C1 segment of cervical spinal cord (tissue), 14 donors: ENCODE measurements at regions not wholly inside any gene's neighbourhood (a gene's known extent, or its start where the extent isn't known, plus 50 kb on each side); places are given as distances from the start of the nearest gene placed in this dataset.

Source experiments
- DNase-seq, 14 donors: peaks; one replicate each; lab custom pipeline; 2025; lab: John Stamatoyannopoulos, UW

DNA sequence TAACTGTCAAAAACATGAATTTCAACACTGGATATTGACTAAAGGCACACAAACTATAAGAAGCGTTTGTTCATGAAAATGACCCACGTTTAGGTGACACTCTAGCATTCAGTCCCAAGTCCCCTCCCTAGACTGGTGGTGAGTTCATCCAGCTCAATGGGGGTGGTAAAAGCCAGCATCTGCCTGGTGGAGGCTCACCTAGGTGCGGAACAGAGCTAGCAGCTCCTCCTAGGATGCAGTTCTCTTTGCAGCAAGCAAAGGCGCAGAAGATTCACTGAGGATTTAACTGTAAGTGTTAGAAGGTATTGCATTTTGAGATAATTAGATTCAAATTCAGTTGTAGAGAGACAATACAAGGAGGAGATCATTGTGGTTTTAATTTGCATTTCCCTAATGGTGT, 87.6 kb downstream of the VSTM2A start:
- no peak for DNase-seq

DNA sequence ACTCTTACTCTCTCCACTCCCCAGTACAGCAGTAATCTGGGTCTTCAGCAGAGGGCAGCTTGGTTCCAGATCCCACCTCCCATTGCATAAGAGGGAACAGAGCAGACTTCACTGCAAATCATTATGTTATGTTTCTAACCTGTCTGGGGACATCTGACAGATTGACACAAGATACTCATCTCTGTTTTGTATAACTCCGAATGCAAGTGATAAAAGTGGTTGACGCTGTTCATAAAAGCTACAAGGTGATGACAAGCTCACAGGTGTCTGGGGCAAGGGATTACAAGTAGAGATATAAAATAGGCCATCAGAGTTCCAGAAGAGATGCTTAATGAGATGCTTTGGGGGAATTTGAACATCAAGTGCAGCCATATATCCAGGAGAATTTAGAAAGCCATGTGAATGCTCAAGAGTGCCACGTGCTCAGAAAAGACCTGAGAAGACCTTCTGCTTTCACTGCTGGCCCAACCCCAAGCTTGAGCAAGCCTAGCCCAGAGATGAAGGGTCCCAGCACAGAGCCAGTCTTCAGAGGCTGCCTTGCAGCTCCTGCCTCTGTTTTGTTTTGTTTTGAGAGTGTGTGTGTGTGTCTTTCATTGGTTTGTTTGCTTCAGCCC, 80.6 kb downstream of the VSTM2A start:
- no peak for DNase-seq
